ENCODE measurements at regions not wholly inside any gene's neighbourhood (a gene's known extent, or its start where the extent isn't known, plus 50 kb on each side); places are given as distances from the start of the nearest gene placed in this dataset.

- no peak overlapping the region for H3K27ac ChIP-seq
- TF ChIP-seq, protein P1, sequence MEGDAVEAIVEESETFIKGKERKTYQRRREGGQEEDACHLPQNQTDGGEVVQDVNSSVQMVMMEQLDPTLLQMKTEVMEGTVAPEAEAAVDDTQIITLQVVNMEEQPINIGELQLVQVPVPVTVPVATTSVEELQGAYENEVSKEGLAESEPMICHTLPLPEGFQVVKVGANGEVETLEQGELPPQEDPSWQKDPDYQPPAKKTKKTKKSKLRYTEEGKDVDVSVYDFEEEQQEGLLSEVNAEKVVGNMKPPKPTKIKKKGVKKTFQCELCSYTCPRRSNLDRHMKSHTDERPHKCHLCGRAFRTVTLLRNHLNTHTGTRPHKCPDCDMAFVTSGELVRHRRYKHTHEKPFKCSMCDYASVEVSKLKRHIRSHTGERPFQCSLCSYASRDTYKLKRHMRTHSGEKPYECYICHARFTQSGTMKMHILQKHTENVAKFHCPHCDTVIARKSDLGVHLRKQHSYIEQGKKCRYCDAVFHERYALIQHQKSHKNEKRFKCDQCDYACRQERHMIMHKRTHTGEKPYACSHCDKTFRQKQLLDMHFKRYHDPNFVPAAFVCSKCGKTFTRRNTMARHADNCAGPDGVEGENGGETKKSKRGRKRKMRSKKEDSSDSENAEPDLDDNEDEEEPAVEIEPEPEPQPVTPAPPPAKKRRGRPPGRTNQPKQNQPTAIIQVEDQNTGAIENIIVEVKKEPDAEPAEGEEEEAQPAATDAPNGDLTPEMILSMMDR (conservative IDR thresholded peaks at IDR 0.05; ENCODE audit: low read depth), result no peak
- CTCF ChIA-PET, result no interaction called here
- no peak for DNase-seq (ENCODE audit: low spot score)
- POLR2A ChIA-PET (ENCODE audit: low non-redundant PET), result no interaction called here
Measured at GRCh38 chr2:60678551-60678950, 77.5 kb upstream of the PAPOLG start.

DNA sequence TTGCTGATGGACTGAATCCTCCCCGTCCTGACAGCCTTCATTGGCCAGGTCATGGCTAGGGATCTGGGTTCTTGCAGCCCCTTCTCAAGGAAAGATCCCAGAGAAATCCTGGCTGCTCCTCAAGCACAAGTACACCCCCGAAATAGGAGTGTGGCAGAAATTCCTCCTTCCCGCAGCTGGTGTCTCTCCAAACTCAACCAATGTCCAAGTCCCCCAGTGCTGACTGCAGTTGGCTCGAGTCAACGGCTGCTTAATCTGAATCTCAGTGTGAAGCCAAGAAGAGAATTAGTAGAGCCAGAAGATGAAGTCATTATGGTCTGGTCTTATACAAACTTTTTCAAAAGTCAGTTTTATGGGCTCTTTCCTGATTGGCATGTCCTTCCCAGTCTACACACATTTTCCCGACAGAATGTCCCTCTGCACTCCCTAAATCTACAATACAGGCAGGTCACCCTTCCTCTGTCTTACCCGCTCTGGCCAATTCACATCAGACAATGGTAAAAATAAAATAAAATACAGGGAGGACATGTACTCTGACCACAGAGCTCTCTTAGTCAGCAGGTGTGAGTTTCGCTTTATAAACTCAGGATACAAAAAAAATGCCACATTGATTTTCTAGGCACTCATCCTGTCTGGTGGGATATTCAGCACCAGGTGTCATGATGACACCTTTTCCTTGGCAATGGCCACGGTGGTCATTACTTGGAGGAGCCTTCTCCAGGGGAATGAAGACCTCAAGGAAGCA is 76.9 kb upstream of the PAPOLG start:
- ChIA-PET CTCF (interaction anchor here (1.1 kb wide), 1 partner anchor 97 kb away, joined by 4 read pairs; no protein-coding TSS in a partner anchor), POLR2A (ENCODE audit: low non-redundant PET) (no interaction called here)
- TF ChIP-seq, protein P1 (conservative IDR thresholded peaks at IDR 0.05; ENCODE audit: low read depth), result no peak
- H3K27ac ChIP-seq, result no peak overlapping the region
- no peak for DNase-seq (ENCODE audit: low spot score)

DNA sequence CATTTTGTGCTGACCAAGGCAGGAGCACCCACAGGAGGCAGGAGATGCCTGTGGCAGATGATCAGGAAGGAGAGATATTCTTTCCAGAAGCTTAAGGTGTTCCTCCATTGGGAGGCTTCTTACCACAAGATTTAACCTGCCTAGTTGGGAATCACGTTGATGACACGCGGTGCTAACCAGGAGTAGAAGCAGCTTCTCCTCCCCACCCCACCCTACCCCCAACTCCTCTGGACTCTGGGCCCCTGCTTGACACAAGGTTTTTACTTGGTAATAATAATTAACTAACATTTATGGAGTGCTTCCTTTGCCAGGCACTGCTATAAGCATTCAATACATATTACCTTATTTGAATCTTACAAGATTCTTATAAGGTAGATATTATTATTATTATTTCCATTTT is 62.5 kb upstream of the PAPOLG start:
- CTCF ChIA-PET, result interaction anchor here (0.6 kb wide), 1 partner anchor 19 kb away, joined by 3 read pairs; no protein-coding TSS in a partner anchor
- POLR2A ChIA-PET (ENCODE audit: low non-redundant PET), result no interaction called here
- TF ChIP-seq, protein P1 (conservative IDR thresholded peaks at IDR 0.05; ENCODE audit: low read depth), result no peak
- DNase-seq (ENCODE audit: low spot score), result no peak
- H3K27ac ChIP-seq, result no peak overlapping the region

DNA sequence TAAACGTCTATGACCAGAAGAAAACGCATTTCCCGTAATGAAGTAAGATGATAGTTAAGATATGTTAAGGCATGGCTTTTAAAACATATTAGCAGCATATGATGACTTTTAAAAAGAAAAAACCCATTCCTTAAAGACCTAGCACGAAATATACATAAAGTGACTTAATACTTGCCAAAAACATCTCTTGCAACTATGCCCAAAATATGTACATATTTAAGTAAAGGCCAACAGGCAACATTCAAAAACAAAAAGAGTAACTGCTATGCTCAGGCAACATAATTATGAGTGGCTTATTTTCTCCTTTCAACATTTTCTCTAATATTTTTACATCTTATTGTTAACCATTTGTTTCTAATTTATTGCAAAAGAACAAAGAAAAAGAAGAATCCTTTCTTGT is 60.3 kb upstream of the PAPOLG start:
- ChIA-PET POLR2A (ENCODE audit: low non-redundant PET) (no interaction called here), CTCF (interaction anchor here (0.7 to 1.5 kb wide), 3 partner anchors 12 to 21 kb away, joined by 3 to 8 read pairs (median 3); no protein-coding TSS in a partner anchor)
- TF ChIP-seq, protein P1 (conservative IDR thresholded peaks at IDR 0.05; ENCODE audit: low read depth), result no peak
- no peak overlapping the region for H3K27ac ChIP-seq
- DNase-seq (ENCODE audit: low spot score), result no peak

DNA sequence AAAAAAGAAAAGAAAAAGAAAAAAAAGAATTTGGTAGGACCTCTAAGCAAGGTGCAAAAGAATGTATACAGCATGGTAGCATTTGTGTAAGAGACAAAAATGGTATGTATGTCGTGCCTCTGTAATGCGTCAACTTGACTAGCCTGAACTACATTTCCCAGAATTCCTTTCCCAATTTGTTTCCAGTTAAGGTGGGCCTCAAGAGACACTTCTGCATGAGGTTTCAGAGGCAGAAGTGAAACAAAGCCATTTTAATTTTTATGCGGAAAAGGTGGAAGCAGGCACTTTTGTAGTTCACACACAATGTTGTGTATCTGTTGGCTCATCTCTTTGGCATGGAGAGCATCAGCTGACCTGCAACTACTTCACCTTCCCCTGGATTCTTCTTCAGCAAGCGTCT is 56.5 kb upstream of the PAPOLG start:
- ChIA-PET CTCF (no interaction called here), POLR2A (ENCODE audit: low non-redundant PET) (no interaction called here)
- no peak for DNase-seq (ENCODE audit: low spot score)
- TF ChIP-seq, protein P1 (conservative IDR thresholded peaks at IDR 0.05; ENCODE audit: low read depth), result no peak
- no peak overlapping the region for H3K27ac ChIP-seq

DNA sequence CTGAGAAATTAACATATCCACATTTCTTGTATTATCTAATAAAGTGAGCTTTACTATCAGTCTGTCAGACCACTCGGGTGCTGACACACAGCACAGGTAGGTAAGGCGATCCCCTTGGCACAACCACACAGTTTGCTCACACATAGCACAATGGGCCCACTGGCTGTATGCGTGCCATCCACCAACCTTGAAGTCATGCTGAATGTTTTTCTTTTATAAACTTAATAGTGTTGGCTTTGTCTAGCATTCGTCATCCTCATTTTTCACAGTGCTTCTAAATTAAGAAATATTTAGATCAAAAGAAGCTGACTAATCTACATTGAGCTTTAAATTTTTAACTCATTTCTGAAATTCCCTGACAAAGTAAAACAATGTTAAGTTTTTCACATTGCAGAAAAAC is 50.0 kb upstream of the PAPOLG start:
- H3K27ac ChIP-seq, result no peak overlapping the region
- peak; percentile 15 for DNase-seq (ENCODE audit: low spot score)
- ChIA-PET POLR2A (ENCODE audit: low non-redundant PET) (no interaction called here), CTCF (interaction anchor here (1.3 kb wide), 1 partner anchor 31 kb away, joined by 7 read pairs; no protein-coding TSS in a partner anchor)
- TF ChIP-seq, protein P1 (conservative IDR thresholded peaks at IDR 0.05; ENCODE audit: low read depth), result no peak

All from RWPE1 (cell line).